Adrenal gland (tissue), 5 donors: ENCODE measurements at regions not wholly inside any gene's neighbourhood (a gene's known extent, or its start where the extent isn't known, plus 50 kb on each side); places are given as distances from the start of the nearest gene placed in this dataset.

Experiments
- POLR2A ChIP-seq, 2 donors: fragments of 450-650 bp; IDR thresholded peaks; one replicate each; pipeline ENCODE4 v1.6.1; 2017; ENCODE audit warnings: antibody characterized with exemption in 2 of 2, mild to moderate bottlenecking in 2 of 2, moderate library complexity in 1 of 2
- TF ChIP-seq, protein P1 (sequence below), 6 experiments: fragments of 450-650 bp in 4 of 6; fragments of 200-600 bp in 2 of 6; sonication (generic) in 1 of 6; IDR thresholded peaks; 1 replicate in 5 of 6; 2 replicates in 1 of 6; pipeline versions ENCODE4 v1.5.1 to v1.8.0; 2016 to 2021; ENCODE audit warnings: antibody characterized with exemption in 6 of 6, mild to moderate bottlenecking in 2 of 6, moderate library complexity in 1 of 6
- donor health status: DM: no; HTN: no; CAD: no.

DNA sequence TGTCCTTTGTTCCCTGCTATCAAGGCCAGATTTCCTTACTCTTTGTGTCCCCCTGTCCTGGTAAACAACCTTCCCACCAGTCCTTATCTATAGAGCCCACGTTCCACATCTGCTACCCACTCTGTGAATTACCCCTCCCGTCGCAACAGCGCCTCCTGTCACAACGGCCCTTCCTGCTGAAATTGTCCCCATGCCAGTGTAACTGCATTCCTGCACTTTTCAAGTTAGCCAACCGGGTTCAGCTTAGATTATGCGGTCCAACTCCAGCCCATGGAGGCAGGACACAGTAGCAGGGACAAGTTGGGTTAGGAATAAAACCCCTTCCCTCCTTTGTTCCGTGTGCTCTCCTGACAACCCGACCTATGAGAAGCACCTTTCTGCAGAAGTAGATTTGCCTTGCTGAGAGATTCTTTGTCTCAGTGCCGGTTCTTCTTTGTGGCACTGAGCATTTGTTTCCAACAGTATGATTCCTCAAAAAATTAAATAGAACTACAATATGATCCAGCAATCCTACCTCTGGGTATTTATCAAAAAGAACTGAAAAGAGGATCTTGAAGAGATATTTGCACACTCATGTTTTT lies 180.3 kb downstream of the PTBP2 start:
- no peak for TF ChIP-seq POLR2A (IDR thresholded peaks at IDR 0.05)
- TF ChIP-seq, protein P1, sequence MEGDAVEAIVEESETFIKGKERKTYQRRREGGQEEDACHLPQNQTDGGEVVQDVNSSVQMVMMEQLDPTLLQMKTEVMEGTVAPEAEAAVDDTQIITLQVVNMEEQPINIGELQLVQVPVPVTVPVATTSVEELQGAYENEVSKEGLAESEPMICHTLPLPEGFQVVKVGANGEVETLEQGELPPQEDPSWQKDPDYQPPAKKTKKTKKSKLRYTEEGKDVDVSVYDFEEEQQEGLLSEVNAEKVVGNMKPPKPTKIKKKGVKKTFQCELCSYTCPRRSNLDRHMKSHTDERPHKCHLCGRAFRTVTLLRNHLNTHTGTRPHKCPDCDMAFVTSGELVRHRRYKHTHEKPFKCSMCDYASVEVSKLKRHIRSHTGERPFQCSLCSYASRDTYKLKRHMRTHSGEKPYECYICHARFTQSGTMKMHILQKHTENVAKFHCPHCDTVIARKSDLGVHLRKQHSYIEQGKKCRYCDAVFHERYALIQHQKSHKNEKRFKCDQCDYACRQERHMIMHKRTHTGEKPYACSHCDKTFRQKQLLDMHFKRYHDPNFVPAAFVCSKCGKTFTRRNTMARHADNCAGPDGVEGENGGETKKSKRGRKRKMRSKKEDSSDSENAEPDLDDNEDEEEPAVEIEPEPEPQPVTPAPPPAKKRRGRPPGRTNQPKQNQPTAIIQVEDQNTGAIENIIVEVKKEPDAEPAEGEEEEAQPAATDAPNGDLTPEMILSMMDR (IDR thresholded peaks at IDR 0.05) = no peak
